GM18508 (cell line): ENCODE measurements at regions not wholly inside any gene's neighbourhood (a gene's known extent, or its start where the extent isn't known, plus 50 kb on each side); places are given as distances from the start of the nearest gene placed in this dataset.
"Not testable (repeated sequence)": the region's sequence is repeated elsewhere in the genome, so short reads cannot be mapped to it uniquely, and the experiment has no call there.

Experiments
- ATAC-seq: cut with Tn5 transposase; IDR thresholded peaks from one replicate; pipeline ENCODE4 v1.9.1; 2021; ENCODE audit warnings: moderate number of reproducible peaks; ENCODE audit not compliant: insufficient read depth, unreplicated experiment

- no peak for ATAC-seq
These were observed 157.7 kb upstream of the TBX3 start for GRCh38 chr12:114841557-114842251.

DNA sequence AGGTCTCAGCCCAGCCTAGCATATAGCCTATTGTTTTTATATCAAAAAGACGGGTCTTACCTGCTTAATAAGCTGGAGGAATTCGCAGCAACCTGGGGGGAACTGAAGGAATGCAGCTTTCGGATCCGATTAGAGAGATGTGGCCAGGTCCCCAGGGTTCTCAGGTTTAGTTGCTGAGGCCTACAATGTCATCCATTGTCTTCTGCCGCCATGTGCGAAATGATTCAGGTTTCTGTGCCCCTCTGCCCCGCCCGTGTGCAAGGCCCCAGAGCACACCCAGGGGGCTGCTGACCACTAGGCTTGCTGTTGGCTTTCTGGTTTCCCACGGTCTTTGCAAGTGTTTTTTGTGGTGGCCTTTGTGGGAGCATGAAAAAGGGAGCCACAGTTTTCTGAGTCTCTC is 154.5 kb upstream of the TBX3 start:
- ATAC-seq, result no peak

- no peak for ATAC-seq
These were observed 152.6 kb upstream of the TBX3 start for GRCh38 chr12:114836609-114837008.

DNA sequence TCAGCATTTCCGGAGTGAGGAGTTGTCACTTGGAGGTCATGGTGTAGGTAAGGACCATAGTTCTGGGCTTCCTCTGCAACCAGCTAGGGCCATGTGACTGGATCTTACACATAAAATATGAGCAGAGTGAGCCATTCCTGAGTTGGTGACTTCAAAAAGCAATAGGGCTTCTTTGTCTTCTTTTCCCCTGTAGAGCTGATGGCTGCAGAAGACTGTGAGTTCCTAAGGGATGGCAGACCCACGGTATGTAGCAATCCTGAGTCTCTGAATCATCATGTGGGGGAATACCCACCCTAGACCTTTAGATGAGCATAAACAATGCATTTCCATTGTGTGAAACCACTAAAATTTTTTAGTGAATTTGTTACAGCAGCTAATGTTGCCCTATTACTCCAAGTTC is 151.1 kb upstream of the TBX3 start:
- ATAC-seq, result no peak

GRCh38 chr12:114834621-114835020 is 150.6 kb upstream of the TBX3 start:
- no peak for ATAC-seq

- ATAC-seq, result no peak
These were observed 145.9 kb upstream of the TBX3 start for GRCh38 chr12:114829833-114830232.

DNA sequence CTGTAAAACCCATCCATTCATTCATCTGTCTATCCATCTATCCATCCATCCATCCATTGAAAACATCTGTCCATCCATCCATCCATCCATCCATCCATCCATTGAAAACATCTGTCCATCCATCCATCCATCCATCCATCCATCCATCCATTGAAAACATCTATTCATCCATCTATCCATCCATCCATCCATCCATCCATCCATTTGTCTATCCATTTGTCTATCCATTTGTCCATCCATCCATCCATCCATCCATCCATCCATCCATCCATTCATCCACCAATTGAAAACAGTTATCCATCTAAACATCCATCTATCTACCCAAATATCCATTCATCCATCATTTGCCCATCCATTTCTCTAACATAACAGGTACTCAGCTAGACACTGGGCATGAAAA is 145.3 kb upstream of the TBX3 start:
- ATAC-seq, result not testable (repeated sequence)

- no peak for ATAC-seq
These were observed 143.5 kb upstream of the TBX3 start for GRCh38 chr12:114827461-114827860.

DNA sequence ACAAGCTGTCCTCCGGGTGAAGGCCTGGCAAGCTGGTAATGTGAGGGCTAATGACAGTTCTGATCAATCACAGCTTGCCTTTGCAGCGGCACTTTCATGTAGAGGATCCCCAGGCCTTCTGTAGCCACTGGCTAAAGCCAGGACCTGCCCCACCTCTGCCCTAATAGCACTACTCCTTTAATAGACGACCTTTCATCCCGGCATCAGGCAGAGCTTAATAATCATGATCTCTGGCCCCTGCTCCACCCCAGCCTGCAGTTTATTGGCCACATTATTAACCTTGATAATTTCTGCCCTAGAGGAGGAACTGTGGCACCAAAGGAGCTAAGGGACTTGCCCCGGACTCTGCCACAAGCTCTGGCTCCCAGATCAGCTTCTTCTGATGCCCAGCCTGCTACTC is 142.3 kb upstream of the TBX3 start:
- ATAC-seq, result no peak

GRCh38 chr12:114823724-114824123 is 139.7 kb upstream of the TBX3 start:
- no peak for ATAC-seq

- no peak for ATAC-seq
These were observed 137.6 kb upstream of the TBX3 start for GRCh38 chr12:114821570-114821969.

GRCh38 chr12:114820796-114821195 is 136.8 kb upstream of the TBX3 start:
- no peak for ATAC-seq

- no peak for ATAC-seq
These were observed 133.8 kb upstream of the TBX3 start for GRCh38 chr12:114817571-114818425.

DNA sequence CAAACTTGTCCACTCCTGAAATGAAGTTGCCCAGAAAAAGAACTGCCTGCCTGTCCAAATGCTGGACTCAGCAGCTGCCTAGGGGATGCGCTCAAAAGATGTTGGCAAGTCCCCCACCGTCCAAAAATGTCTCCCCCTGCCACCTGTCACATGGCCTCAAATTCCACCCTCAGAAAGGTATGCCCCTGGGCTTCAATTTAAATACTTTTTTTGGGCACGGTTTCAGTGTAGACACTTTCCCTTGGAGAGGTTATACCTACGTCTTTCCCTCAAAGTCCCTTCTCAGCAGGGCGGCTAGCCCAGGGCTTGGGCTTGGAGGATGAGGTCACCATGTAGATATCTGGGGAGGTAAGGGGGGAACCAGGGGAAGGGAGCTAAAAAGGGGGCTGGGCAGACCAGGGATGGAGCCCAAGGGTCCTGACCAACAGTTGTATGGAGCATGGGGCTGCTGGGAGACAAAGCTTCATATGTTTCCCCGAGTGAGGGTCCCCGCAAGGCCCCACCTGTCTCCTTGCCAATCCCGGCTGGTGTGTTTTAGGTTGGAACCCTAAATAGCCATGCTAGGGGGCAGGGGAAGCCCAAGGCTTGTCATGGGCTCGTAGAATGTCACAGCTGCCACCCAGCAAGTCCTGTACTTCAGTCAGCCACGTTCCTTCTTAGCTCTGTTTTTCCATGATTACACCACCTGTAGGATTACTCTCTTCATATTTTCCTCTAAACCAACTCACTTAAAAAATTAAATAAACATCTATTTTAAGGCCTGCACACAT is 131.2 kb upstream of the TBX3 start:
- no peak for ATAC-seq

- no peak for ATAC-seq
These were observed 129.1 kb upstream of the TBX3 start for GRCh38 chr12:114812858-114813761.

DNA sequence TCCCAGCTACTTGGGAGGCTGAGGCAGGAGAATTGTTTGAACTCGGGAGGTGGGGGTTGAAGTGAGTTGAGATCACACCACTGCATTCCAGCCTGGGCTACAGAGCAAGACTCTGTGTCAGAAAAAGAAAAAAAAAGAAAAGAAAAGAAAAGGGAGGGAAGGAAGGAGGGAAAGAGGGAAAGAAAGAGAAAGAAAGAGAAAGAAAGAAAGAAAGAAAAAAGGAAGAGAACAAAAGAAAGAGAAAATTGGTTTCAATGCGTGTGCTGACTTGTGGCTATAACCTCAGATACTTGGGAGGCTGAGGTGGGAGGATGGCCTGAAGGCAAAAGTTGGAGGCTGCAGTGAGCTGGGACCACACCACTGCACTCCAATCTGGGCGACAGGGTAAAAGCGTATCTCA is 128.4 kb upstream of the TBX3 start:
- ATAC-seq, result no peak

DNA sequence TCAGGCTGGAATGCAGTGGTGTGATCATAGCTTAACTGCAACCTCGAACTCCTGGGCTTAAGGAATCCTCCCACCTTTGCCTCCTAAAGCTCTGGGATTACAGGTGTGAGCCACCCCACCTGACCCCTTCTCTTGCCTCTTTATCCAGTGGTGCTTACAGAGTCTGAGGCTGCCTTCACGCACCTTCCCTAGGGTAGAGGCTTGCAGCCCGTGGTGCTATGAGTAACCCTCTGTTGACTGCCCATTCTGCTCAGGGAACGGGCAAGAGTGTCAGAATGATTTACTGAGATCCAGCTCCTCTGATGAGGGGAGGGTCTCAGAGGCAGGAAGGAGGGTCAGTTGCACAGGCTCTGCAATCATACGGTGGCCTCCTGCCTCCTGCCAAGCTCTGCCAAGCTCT is 125.1 kb upstream of the TBX3 start:
- no peak for ATAC-seq

DNA sequence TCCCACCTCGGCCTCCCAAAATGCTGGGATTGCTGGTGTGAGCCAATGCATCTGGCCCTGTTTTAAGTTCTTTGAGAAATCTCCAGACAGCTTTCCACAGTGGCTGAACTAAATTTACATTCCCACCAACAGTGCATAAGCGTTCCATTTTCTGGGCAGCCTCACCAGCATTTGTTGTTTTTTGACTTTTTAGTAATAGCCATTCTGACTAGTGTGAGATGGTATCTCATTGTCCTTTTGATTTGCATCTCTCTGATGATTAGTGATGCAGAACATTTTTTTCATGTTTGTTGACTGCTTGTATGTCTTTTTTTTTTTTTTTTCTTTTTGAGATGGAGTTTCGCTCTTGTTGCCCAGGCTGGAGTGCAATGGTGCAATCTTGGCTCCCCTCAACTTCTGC is 117.4 kb upstream of the TBX3 start:
- ATAC-seq, result not testable (repeated sequence)

- ATAC-seq, result not testable (repeated sequence)
These were observed 116.6 kb upstream of the TBX3 start for GRCh38 chr12:114800566-114800965.
